ENCODE measurements at regions not wholly inside any gene's neighbourhood (a gene's known extent, or its start where the extent isn't known, plus 50 kb on each side); places are given as distances from the start of the nearest gene placed in this dataset.

- no peak for TF ChIP-seq POLR2A (IDR thresholded peaks at IDR 0.05)
- no peak for TF ChIP-seq CTCF (IDR thresholded peaks at IDR 0.05)
Measured at GRCh38 chr1:100597061-100597741, 59.3 kb downstream of the GPR88 start.
